NCI-H524 (cell line): ENCODE measurements at regions not wholly inside any gene's neighbourhood (a gene's known extent, or its start where the extent isn't known, plus 50 kb on each side); places are given as distances from the start of the nearest gene placed in this dataset.
A peak's percentile ranks its signal among the peaks of the same experiment; 100 is the strongest.
"Not testable (repeated sequence)": the region's sequence is repeated elsewhere in the genome, so short reads cannot be mapped to it uniquely, and the experiment has no call there.

Experiments
- DNase-seq, 2 experiments: peaks; one replicate each; lab custom pipeline; 2025; lab: John Stamatoyannopoulos, UW

GRCh38 chr1:182159443-182159842, 97.9 kb upstream of the ZNF648 start:
- no peak for DNase-seq

GRCh38 chr1:182157187-182157586, 95.7 kb upstream of the ZNF648 start:
- no peak for DNase-seq

- not testable (repeated sequence) for DNase-seq
Measured at GRCh38 chr1:182154425-182154824, 92.9 kb upstream of the ZNF648 start.

GRCh38 chr1:182149411-182149965, 88.0 kb upstream of the ZNF648 start:
- DNase-seq: no peak

GRCh38 chr1:182147951-182148350, 86.4 kb upstream of the ZNF648 start:
- no peak for DNase-seq

- no peak for DNase-seq
Measured at GRCh38 chr1:182147136-182147820, 85.8 kb upstream of the ZNF648 start.

GRCh38 chr1:182146286-182146685, 84.8 kb upstream of the ZNF648 start:
- DNase-seq: no peak

GRCh38 chr1:182145441-182145840, 83.9 kb upstream of the ZNF648 start:
- DNase-seq: peak in 1 of 2 experiments; percentile 5

- DNase-seq: no peak
Measured at GRCh38 chr1:182144646-182145030, 83.1 kb upstream of the ZNF648 start.

- DNase-seq: peak in 1 of 2 experiments; percentile 10
Measured at GRCh38 chr1:182143825-182144645, 82.5 kb upstream of the ZNF648 start.

- DNase-seq: peak; percentile 59 to 87
Measured at GRCh38 chr1:182143154-182143657, 81.7 kb upstream of the ZNF648 start.

GRCh38 chr1:182142621-182143020, 81.1 kb upstream of the ZNF648 start:
- DNase-seq: no peak

GRCh38 chr1:182141040-182141439, 79.5 kb upstream of the ZNF648 start:
- no peak for DNase-seq

- peak in 1 of 2 experiments; percentile 23 for DNase-seq
Measured at GRCh38 chr1:182139496-182139895, 78.0 kb upstream of the ZNF648 start.

- DNase-seq: no peak
Measured at GRCh38 chr1:182137546-182137945, 76.0 kb upstream of the ZNF648 start.

GRCh38 chr1:182135946-182136345, 74.4 kb upstream of the ZNF648 start:
- no peak for DNase-seq

GRCh38 chr1:182134257-182134656, 72.7 kb upstream of the ZNF648 start:
- no peak for DNase-seq

GRCh38 chr1:182133181-182133580, 71.7 kb upstream of the ZNF648 start:
- no peak for DNase-seq

GRCh38 chr1:182129398-182129797, 67.9 kb upstream of the ZNF648 start:
- no peak for DNase-seq

GRCh38 chr1:182128502-182128901, 67.0 kb upstream of the ZNF648 start:
- DNase-seq: no peak

- DNase-seq: no peak
Measured at GRCh38 chr1:182127656-182128055, 66.1 kb upstream of the ZNF648 start.

GRCh38 chr1:182126272-182126800, 64.8 kb upstream of the ZNF648 start:
- DNase-seq: no peak

GRCh38 chr1:182122913-182123260, 61.4 kb upstream of the ZNF648 start:
- DNase-seq: no peak
